Astrocyte of the spinal cord (primary cell): ENCODE measurements at regions not wholly inside any gene's neighbourhood (a gene's known extent, or its start where the extent isn't known, plus 50 kb on each side); places are given as distances from the start of the nearest gene placed in this dataset.

Experiments used
- DNase-seq: peaks from one replicate; pipeline ENCODE4 v3.0.0; 2011; ENCODE audit warnings: low read depth, low spot score
- H3K4me3 ChIP-seq: 2 replicates; pipeline ENCODE4 v1.5.1; 2011; ENCODE audit warnings: low read depth, mild to moderate bottlenecking, low read length, moderate library complexity
- in situ Hi-C: cut with HindIII; loops from 2 replicates; pipeline ENCODE4 v1.10.0; 2017; ENCODE audit warnings: low sequenced_read_pairs
- TF ChIP-seq, protein P1 (sequence below): IDR thresholded peaks from 2 replicates; pipeline ENCODE4 v1.5.1; 2012; ENCODE audit warnings: low read depth, mild to moderate bottlenecking, low read length, inconsistent platforms

DNA sequence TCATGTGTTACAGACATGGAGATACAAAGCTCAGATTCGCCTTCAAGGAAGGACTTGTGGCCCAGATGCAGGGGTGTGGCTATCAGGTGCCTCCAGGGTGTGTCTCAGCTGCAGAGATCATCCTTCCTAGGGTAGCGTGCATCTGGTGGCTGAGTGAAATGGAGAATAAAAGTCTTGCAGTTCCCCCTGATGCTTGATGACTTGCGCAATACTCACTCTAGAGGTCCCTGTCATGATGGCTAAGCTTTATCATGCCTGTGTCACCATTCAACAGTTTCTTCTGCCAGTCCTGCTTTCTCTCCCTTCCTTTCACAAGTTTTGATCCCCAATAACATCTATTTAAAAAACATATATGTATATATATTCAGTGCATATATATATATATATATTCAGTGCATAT is 228.1 kb downstream of the PAX1 start:
- DNase-seq, result no peak
- TF ChIP-seq, protein P1, sequence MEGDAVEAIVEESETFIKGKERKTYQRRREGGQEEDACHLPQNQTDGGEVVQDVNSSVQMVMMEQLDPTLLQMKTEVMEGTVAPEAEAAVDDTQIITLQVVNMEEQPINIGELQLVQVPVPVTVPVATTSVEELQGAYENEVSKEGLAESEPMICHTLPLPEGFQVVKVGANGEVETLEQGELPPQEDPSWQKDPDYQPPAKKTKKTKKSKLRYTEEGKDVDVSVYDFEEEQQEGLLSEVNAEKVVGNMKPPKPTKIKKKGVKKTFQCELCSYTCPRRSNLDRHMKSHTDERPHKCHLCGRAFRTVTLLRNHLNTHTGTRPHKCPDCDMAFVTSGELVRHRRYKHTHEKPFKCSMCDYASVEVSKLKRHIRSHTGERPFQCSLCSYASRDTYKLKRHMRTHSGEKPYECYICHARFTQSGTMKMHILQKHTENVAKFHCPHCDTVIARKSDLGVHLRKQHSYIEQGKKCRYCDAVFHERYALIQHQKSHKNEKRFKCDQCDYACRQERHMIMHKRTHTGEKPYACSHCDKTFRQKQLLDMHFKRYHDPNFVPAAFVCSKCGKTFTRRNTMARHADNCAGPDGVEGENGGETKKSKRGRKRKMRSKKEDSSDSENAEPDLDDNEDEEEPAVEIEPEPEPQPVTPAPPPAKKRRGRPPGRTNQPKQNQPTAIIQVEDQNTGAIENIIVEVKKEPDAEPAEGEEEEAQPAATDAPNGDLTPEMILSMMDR, result no peak
- no peak overlapping the region for H3K4me3 ChIP-seq
- in situ Hi-C loops, result no loop called here

DNA sequence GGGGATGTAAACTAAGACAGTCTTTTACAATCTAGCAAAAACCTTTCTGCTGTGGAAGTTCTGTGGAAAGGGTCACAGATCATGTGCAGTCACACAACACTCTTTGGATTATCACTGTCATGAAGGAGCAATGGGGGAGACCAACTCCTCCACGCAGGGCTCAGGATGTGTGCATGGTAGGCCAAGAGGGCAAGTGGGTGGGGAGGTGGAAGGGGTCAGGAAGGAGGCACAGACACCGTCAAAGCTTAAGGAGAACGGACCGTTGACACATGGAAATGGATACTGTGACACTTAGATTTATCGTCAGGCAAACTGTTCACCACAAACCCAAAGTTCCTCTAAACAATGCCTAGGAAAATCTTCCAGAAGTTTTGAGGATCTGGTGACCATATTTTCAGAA is 215.8 kb downstream of the PAX1 start:
- DNase-seq, result no peak
- no peak overlapping the region for H3K4me3 ChIP-seq
- in situ Hi-C loops, result no loop called here
- TF ChIP-seq, protein P1, result no peak

GRCh38 chr20:21920211-21920610 is 214.7 kb downstream of the PAX1 start:
- no peak for DNase-seq
- in situ Hi-C loops, result no loop called here
- no peak overlapping the region for H3K4me3 ChIP-seq
- TF ChIP-seq, protein P1, result no peak

GRCh38 chr20:21918398-21918797 is 212.9 kb downstream of the PAX1 start:
- no peak overlapping the region for H3K4me3 ChIP-seq
- no peak for DNase-seq
- in situ Hi-C loops, result no loop called here
- TF ChIP-seq, protein P1, result no peak

GRCh38 chr20:21902391-21902790 is 196.9 kb downstream of the PAX1 start:
- TF ChIP-seq, protein P1, result no peak
- in situ Hi-C loops, result no loop called here
- no peak overlapping the region for H3K4me3 ChIP-seq
- no peak for DNase-seq

DNA sequence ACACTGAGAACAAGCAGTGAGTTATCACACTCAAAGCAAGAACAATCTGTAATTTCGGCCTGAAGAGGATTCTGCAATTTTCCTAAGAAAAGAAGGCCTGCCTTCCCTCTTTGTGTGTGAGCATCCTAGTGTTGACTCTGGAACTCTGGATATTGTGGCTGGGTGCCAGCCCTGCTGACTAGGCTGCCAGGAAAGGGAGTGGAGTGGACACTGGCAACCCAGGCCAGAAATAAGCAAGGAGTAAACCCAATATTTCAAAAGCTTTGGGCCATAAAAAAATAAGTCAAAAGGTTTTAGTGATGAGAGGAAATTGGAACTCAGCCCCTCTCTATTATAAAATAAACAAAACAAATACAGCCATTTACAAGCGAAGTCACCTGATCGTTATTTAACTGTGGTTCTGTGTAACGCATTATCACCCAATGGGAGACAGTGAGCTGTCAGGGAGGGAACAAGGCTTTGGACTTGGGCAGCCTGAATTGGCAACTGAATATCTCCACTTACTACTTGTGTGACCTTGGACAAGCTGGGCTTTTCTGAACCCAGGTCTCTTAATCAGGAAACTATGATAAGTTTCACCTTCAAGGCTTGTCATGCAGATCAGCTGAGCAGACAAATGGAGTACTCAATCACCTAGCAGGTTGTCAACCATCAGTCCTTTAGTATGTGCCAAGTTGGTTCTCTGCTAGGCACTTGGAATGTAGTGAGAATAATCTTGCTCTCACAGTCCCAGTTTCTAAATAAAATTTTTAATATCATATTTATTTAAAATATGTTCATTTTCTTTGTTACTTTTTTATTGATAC is 196.2 kb downstream of the PAX1 start:
- TF ChIP-seq, protein P1, result no peak
- DNase-seq, result no peak
- no peak overlapping the region for H3K4me3 ChIP-seq
- in situ Hi-C loops, result no loop called here
